ENCODE measurements at regions not wholly inside any gene's neighbourhood (a gene's known extent, or its start where the extent isn't known, plus 50 kb on each side); places are given as distances from the start of the nearest gene placed in this dataset.
"Not testable (repeated sequence)": the region's sequence is repeated elsewhere in the genome, so short reads cannot be mapped to it uniquely, and the experiment has no call there.

GRCh38 chr14:47917344-47917954, 242.0 kb upstream of the MDGA2 start:
- H3K4me3 ChIP-seq (ENCODE audit: low read depth, low read length), result no peak overlapping the region
- TF ChIP-seq CTCF (IDR thresholded peaks at IDR 0.05; ENCODE audit: borderline replicate concordance, insufficient read depth, low read depth, low read length), result no peak

GRCh38 chr14:47901141-47901540, 225.7 kb upstream of the MDGA2 start:
- H3K4me3 ChIP-seq (ENCODE audit: low read depth, low read length), result not testable (repeated sequence)

- no peak overlapping the region for H3K4me3 ChIP-seq (ENCODE audit: low read depth, low read length)
- TF ChIP-seq CTCF (IDR thresholded peaks at IDR 0.05; ENCODE audit: borderline replicate concordance, insufficient read depth, low read depth, low read length), result no peak
These were observed 224.3 kb upstream of the MDGA2 start for GRCh38 chr14:47899685-47900084.

GRCh38 chr14:47874350-47874749, 198.9 kb upstream of the MDGA2 start:
- no peak for TF ChIP-seq CTCF (IDR thresholded peaks at IDR 0.05; ENCODE audit: borderline replicate concordance, insufficient read depth, low read depth, low read length)
- H3K4me3 ChIP-seq (ENCODE audit: low read depth, low read length), result no peak overlapping the region

- no peak for TF ChIP-seq CTCF (IDR thresholded peaks at IDR 0.05; ENCODE audit: borderline replicate concordance, insufficient read depth, low read depth, low read length)
- H3K4me3 ChIP-seq (ENCODE audit: low read depth, low read length), result no peak overlapping the region
These were observed 197.2 kb upstream of the MDGA2 start for GRCh38 chr14:47872588-47872987.

- no peak overlapping the region for H3K4me3 ChIP-seq (ENCODE audit: low read depth, low read length)
- no peak for TF ChIP-seq CTCF (IDR thresholded peaks at IDR 0.05; ENCODE audit: borderline replicate concordance, insufficient read depth, low read depth, low read length)
These were observed 188.0 kb upstream of the MDGA2 start for GRCh38 chr14:47863441-47863840.

GRCh38 chr14:47857646-47858045, 182.2 kb upstream of the MDGA2 start:
- H3K4me3 ChIP-seq (ENCODE audit: low read depth, low read length), result no peak overlapping the region
- no peak for TF ChIP-seq CTCF (IDR thresholded peaks at IDR 0.05; ENCODE audit: borderline replicate concordance, insufficient read depth, low read depth, low read length)

- no peak overlapping the region for H3K4me3 ChIP-seq (ENCODE audit: low read depth, low read length)
- TF ChIP-seq CTCF (IDR thresholded peaks at IDR 0.05; ENCODE audit: borderline replicate concordance, insufficient read depth, low read depth, low read length), result no peak
These were observed 176.9 kb upstream of the MDGA2 start for GRCh38 chr14:47852278-47852677.
